ENCODE measurements at regions not wholly inside any gene's neighbourhood (a gene's known extent, or its start where the extent isn't known, plus 50 kb on each side); places are given as distances from the start of the nearest gene placed in this dataset.

DNA sequence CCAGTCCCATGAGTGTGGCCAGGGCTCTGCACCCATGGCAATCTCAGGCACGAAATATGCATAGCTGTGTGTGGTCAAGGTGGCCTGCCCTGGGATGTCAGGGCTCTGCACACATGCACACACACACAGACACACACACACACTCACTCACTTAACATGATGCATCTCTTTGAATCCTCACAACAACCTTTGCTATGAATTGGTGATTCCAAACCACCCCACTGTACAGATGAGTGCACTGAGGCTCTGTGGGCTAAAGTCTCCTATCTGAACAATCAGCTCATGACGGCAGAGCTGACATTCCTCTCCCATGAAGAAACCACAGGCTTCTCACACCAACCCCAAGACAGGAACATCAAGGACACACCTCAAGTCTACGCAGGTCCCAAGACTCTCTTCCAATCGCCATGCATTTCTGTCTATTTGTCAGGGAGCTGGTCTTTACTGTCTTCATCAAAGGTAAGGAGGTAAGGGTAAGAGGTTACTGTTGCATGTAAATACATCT lies 131.6 kb downstream of the ETS2 start:
- no peak for TF ChIP-seq MAX (IDR thresholded peaks at IDR 0.05)
- TF ChIP-seq ZBTB7A (IDR thresholded peaks at IDR 0.05; ENCODE audit: low read depth) = no peak
- no peak for TF ChIP-seq FOXM1 (IDR thresholded peaks at IDR 0.05; ENCODE audit: borderline replicate concordance, low read depth)
- no peak for TF ChIP-seq CEBPB (IDR thresholded peaks at IDR 0.05)
- TF ChIP-seq YY1 (IDR thresholded peaks at IDR 0.05; ENCODE audit: low read depth) = no peak
- no peak for TF ChIP-seq REST (IDR thresholded peaks at IDR 0.05; ENCODE audit: low read depth)
- no peak for TF ChIP-seq EGR1 (IDR thresholded peaks at IDR 0.05)
- TF ChIP-seq TAF1 (IDR thresholded peaks at IDR 0.05; ENCODE audit: low read depth) = no peak
- no peak for TF ChIP-seq TCF12 (IDR thresholded peaks at IDR 0.05; ENCODE audit: low read depth)
- no peak for TF ChIP-seq RAD21 (IDR thresholded peaks at IDR 0.05; ENCODE audit: low read depth)
- TF ChIP-seq TEAD4 (IDR thresholded peaks at IDR 0.05) = no peak
- TF ChIP-seq USF1 (IDR thresholded peaks at IDR 0.05) = no peak
- no peak for TF ChIP-seq EP300 (IDR thresholded peaks at IDR 0.05; ENCODE audit: borderline replicate concordance)

All from Ishikawa (cell line).